Non-pigmented ciliary epithelial cell (primary cell): ENCODE measurements at regions not wholly inside any gene's neighbourhood (a gene's known extent, or its start where the extent isn't known, plus 50 kb on each side); places are given as distances from the start of the nearest gene placed in this dataset.

Source experiments
- DNase-seq: peaks from one replicate; pipeline ENCODE4 v3.0.0-alpha.2; 2010; ENCODE audit warnings: low read depth

DNA sequence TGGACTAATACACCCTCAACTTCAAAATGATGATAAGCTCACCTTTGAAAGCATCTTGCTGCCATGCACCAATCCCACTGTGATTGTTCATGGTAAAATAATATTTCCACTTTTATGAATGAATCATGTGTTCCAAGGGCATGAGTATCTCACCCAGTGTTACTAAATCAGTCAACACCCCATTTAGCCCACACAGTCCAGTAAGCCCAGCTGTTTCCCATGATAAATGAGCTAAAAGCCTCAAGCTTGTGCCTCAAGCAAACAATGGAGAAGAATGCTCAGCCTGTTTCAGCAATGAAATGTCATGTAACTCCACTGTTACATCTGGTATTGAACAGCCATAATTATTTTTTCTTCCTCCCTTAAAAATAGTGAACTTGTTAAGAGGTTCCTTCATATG lies 442.5 kb downstream of the XPNPEP1 start:
- DNase-seq, result no peak

DNA sequence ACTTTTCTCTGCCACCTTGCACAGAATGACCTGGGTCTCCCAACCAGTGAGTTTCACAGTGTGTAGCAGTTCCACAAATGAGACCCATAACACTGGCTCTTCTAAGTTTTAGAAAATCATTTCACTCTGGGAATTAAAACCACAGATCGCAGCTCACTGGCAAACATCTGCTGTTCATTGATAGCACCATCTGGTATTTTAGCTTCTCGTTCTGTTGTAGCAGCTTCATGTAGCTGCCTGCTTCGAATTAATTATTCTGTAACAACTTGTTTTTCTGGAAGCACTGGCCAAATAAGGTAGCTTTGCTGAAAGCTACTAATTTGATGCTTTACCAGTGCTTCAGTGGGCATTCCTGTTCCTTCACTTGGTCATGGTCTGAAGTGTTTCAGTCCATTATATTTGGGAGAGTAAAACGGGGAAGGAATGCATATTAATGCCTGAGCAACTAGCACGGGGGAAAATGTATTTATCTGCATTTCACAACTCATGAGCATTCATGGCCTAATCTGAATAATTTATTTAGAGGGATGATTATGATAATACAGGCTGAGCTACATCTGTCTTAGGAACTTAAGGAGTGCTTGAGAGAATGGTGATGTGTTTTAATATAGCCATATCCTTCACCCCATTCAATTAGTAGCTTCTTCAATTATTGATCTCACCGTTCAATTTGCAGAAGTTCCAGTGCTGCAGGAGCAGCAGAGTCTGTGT lies 447.4 kb downstream of the XPNPEP1 start:
- DNase-seq, result no peak

DNA sequence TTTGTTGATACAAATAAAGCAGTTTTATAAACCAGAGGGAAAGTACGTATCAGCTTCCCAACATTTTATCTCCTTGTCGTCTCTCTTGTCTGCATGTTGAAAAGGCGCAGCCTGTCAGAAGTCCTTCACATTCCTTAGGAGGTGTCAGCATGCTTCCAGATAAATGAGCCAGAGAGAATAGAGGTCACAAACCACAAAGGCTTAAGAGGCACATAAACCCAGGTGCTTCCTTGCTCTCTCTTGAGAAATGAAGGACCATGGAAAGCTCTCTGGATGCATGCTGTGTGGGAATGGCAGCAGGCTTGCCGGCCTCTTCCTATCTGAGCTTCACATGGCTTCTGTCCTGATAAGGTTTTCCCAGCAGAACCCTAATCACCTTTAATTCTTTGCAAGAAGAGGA lies 448.5 kb downstream of the XPNPEP1 start:
- no peak for DNase-seq

DNA sequence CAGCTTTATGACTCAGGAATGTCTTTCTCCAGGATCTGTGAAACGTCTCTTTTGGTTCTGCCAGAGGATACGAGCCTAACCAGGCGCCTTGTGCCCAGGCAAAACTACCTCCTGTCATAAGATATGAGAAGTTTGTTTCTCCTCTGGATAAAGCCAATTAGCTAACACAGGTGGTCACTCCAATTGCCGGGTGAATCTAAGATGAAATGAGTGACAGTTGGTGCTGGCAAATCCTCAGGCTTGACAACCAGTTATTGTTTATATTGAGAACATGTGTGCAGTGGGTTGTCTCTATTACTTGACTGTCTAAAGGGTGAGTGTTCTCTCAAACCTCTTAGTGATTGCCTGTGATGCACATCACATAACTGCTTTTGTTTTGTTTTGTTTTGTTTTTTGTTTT lies 449.1 kb downstream of the XPNPEP1 start:
- DNase-seq, result no peak

DNA sequence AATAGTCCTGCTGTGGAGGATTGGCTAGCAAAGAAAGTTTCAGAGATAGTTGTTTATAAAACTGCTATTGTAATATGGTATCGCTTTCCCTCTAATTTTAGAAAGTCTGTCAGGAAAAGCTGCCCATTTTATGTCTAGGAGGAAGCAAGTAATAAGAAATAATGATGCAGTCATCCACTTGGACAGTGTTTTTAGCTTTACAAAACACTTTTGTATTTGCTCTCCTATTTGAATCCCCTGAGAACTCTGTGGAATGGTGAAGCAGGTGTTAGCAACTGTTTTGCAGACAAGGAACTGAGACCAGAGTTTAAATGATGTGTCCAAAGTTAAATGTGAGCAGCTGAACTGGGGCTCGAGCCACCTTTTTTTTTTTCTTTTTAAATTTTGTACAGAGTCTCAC lies 455.8 kb downstream of the XPNPEP1 start:
- DNase-seq, result no peak

DNA sequence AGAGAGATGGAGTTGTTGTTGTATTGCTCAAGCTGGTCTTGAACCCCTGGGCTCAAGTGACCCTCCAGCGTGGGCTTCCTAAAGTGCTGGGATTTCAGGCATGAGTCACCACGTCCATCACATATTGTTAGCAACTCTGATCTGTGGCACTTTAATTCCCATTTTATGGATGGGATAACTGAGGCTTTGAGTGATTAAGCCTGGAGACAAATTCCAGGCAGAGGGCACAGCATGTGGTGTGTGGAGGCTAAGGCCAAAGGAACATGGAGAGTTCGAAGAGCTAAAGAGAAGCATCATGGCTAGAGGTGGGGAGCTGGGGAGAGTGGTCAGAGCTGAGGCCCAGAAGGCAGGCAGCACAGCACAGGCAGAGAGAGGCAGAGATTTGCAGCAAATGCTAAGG lies 458.4 kb downstream of the XPNPEP1 start:
- DNase-seq, result no peak

DNA sequence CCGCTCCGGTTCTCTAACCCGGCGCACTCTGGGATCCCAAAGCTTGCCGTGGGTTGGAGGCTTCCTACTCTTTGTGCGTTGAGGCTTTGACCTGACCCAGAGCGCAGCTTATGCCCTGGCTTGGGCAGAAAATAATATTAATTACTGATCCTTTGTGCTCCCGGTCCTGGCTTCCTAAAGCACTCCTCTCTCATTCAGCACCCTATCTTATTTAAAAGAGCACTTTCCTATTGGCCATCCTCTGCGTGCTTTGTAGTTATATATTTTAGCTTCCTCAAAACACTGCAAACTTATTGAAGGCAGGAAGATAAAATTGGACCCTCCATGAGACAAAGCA lies 466.0 kb downstream of the XPNPEP1 start:
- no peak for DNase-seq

DNA sequence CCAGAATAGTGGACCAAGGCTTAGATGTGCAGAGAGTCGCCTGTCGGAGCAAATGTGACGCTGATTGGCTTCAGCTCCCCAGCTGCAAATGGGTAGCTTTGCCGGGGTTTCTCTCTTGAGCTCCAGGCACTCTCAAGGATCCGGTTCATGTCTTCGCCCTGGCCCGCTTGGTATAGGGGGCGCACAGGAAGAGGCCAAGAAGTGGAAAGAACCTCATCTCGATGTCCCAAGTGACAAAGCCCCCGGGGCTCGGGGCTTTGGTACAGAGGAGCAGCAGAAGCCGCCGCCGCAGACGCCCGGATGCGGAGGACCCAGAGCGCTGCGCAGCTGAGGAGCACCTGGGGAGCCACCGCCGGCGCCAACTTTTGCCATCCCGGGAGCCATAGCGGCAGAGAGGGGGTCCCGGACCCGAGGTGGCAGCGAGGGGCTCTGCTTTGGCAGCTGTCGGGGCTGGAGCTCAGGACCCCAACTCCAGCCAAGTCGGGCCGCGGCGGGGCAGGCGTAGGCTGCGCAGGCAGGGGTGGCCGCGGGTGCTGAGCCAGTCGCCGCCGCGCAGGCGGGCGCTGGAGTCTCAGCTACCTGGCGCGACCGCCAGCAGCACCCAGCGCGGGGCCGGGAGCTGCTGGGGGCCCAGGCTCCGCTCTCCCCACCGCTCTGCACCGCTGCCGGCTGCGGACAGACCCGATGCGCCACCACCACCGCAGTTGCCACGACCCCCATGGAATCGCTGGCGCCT lies 466.6 kb downstream of the XPNPEP1 start:
- no peak for DNase-seq

DNA sequence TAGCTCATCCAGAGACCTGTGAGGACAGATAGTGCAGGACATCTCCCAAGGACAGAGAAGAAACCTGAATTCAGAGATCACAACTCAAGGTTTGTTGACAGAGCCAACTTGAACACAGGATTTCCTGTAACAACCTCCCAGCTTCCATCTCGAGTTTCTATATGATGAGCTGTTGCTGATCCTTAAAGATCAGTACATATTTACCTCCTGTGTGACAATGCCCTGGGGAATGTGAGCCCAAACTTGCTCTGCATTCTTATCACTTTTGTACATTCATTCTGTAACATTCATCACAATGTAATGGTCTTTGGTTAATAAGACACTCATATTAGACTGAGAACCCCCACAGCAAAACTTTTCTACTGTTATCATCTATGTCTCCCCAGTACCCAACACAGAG lies 468.6 kb downstream of the XPNPEP1 start:
- DNase-seq, result no peak

DNA sequence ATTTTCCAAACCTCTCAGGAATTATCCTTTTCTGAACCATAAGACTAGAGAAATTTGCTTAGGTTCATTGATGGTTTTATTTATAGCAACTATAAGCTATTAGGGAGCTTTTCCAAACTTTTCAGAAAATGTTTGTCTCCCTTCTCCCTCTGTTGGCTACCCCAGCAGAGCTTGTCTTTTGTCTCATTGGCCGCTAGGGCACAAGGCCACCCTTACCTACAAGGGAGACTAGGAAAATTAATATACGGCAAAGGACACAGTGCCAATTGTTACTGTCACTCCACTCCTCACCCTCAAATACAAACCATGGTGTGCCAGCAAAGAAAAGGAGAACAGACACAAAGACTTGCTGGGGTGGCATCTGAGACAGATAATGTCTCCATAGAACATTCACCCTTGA lies 471.4 kb downstream of the XPNPEP1 start:
- DNase-seq, result no peak

DNA sequence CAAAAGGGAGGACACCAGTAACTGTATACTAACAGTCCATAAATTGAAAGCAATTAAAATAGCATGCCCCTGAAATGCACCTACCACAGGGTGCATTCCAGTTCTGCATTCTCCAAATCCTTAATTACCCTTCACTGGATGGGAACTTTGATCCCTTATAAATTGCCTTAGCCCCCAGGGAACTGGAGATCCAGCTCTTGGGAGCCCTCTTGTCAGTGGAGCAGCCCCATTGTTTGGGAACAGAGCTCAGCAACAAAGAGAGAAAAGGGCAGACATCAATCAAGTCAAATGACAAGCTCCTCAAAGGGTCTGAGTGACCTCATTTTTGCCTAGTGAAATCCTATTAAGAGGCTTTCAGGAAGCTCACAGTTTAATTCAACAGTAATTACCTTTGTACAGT lies 472.6 kb downstream of the XPNPEP1 start:
- DNase-seq, result no peak

DNA sequence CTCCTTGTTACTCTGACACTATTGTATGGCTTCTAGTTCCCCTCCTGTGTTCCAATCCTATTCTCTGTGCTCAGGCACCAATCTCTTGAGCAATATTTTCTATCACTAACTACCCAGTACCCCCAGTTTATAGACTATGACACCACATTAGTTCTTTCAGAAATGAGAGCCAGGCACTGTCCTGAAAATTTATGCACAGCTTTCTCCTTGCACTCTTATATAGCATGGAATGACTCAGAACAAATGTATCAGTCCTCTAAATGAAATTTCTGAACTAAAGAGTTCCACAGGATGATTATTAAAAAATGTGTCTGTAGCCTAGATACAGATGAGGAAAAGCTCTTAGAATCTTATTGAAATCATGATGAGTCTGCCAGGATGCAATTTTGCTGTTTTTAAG lies 489.9 kb downstream of the XPNPEP1 start:
- no peak for DNase-seq

DNA sequence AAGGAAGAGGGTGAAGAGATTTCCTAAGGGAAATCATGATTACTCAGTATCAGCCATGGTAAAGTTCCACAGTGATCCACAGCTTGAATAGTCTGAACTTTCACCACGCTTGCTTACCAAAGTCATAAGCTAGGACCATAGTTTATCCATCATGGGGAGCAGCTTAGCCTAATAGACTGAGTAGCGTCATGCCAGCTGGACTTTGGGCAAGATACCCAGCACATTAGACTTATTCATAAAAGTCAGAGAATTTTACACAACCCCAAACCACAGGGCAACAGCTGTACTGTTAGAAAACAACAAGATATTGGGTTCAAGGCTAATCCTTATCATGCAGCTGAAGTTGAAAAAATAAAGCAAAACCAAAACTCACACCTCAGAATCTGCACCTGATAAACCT lies 491.0 kb downstream of the XPNPEP1 start:
- no peak for DNase-seq

DNA sequence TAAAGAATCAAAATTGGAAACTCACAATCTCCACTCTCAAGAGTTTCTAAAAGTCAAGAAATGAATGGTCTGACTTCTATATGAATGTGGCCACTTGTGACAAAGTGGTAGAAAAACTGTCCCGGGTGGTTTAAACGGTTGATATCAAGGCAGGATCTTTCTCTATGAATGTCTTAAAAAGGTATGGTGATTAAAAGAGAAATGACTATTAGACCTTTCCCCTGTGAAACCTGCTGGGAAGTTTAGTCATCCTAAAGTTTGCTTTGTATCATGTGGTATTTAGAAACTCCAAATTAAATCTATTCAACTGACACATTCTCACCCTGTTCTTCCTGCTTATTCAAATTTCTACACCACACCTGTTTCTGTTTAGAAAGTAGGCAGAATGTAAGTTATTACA lies 492.5 kb downstream of the XPNPEP1 start:
- no peak for DNase-seq

DNA sequence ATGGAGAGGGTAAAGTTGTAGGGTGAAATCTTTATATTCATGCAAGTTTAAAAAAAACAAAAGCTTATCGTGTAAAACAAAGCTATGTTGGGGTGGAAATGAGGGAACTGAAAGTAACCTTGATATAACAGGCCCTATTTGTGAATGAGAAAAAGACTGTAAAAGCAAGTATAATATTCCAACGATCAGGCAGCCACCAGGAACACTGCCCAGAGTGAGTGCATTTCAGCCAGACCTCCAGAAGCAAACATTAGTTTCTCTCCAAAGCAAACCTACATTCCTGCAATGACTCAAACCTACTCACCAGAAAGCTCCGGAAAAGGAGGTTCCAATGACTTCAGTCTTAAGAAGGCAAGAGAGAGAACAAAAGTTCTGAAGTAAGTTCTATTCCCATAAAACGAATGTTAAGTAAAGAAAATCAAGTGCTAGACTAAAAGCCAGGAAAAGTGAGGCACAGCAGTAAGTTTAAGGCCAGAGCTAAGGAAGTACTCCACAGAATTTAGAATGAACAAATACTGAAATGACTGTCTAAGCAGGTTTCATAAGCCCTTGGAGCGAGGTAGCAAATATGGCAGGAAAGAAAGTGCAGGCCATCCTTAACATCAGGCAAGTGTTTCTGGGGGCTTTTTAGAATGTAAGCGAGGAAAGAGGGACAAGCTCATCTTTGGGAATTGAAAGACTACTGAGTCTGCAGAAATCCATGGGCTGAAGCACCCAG lies 493.1 kb downstream of the XPNPEP1 start:
- DNase-seq, result peak; percentile 55

DNA sequence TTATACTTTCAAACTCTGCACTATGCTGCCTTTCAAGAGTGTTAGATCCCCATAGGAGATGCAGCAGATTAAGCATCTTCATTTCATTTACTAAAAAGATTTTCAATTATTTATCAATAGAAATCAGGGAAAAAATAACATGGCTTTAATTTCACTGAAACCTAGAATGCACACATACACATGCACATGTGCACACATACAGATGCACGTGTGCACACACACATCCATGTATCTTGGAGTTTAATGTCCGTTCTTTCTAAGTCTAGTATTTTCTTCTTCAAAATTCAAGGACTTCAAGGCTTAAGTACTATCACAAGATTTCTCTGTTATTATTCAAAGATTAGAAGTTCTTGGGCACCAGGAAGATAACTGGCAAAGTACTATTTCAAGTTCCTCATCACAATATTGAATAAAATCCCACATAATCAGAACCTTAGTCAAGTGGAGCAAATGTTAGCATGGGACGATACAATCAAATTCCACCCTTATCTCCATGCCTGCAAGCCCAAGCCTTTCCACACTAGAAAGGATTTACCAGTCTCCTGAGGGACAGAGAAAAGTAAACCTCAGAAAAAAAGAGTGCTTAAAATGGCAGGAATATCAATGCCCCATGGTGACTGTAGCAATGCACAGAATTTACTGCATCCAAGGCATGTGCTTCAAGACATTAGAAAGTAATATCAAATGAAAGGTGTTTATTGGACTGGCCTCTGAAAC lies 494.4 kb downstream of the XPNPEP1 start:
- DNase-seq, result no peak

DNA sequence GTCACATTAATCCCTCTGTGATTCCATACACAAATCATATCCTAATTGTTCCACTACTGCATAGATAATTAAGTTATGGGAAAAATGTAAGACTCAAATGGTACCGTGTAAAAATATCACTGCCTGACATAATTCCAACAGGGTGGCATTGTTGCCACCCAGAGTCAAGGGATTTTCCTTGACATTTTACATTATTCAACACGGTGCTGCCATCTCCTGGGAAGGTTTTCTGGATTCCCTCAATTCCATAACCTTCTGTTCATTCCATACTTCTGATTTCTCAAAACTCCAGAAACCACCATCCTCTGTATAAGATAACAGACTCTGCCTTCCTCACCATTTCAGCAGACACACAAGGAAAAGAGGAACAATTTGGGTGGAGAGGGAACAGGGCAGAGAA lies 495.9 kb downstream of the XPNPEP1 start:
- DNase-seq, result no peak

DNA sequence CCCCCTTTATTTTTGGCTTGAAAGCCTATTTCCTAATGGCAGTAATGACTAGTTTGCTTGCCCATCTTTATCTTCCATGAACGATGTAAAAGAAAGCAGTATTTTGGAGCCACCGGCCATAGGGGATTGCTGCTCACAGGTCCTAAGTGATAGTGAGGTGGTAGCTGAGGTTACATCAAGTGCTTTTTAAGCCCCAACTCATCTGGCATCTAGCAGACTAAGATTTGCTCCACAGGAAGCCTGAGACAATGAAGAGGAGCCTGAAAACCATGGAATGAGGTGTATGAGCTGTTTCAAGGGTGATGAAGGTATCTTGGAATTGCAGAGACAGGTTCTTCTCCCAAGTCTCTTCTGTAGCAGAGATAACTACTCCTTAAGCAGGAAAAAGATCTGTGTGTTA lies 496.3 kb downstream of the XPNPEP1 start:
- no peak for DNase-seq

DNA sequence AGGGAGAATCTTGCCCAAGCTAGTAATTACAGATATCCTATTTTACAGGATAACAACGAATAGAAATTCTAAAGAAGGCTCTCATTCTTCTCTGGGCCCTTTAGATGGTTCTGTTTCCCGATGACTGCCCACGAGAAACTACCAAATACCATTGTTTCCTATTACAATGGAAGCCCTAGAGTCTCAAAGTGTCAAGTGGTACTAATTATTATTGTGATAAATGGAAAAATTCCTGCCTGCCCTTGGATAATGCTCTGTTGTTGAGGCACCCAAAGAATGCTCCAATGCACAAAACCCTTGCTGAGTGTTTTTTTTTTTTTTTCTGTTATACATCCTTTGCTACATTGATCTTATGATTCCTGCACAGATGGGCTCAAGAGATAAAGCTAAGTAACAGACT lies 504.5 kb downstream of the XPNPEP1 start:
- no peak for DNase-seq

DNA sequence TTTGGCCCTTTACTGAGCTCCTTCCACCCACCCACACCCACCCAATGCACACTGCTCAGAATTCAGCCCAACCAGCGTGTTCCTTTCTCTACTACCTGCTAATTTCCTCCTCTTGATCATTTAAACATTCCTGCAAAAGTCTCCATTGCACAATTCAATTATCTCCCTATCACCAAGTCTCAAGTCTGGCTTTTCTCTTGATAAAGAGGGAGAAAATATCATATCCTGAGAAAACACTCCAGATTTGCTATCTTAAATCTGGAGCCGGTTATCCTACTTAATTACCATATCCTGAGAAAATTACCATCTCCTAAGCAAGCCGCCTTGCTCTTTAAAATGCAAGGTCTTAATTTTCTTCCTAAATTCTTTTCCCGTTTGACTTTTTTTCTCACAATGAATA lies 505.5 kb downstream of the XPNPEP1 start:
- no peak for DNase-seq

DNA sequence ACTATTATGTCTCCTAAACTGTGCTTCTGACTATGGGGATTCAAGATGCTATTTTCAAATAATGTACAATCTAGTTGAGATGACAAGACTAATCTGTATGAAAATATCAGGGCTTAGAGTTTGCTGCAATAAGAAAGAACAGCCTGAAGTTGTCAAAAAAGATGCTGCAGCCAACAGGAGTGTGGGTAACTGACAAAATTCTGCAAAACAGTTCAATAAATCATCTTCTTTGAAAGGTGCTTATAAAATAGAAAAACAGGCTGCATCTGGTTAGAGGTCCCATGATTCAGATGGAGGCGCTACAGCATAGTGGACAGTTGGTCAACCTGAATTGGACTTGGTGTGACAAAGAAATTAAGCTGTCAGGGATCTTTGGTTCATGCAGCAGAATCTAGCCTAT lies 511.0 kb downstream of the XPNPEP1 start:
- no peak for DNase-seq

DNA sequence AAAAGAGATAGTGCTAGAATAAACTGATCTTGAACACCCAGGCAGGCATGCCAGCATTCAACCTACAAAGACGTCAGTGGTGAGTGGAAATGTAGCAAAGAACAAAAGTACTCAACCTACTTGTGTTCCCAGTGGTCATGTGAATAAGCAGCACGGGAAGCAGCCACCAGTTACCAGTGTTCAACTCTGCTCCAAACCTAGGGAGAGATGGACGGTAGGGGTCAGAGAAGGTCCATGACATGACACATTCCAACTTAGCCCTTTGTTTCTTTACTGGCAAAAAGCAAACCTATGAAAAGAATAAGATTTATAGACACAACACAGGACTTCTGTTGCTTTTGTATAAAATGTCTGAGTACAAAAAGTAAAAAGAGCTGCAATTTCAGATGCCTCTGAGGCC lies 511.4 kb downstream of the XPNPEP1 start:
- no peak for DNase-seq

DNA sequence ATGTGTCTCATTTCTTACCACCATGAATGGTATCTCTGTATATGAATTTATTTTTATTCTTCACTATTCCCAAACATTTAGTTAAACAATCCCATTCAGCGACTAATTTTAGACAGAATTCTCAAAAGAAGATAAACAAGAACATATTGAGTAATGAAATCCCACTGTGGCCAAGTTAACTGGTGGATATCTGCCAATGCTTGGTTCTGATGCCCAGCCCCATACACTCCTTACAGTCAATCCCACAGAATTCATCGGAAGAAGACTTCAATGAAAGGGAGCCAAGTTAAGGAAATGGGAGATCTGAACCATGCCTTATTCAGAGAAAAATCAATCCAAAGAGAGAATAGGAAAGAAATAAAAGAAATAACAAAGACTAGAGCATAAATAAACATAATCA lies 518.0 kb downstream of the XPNPEP1 start:
- DNase-seq, result no peak
